ENCODE measurements at regions not wholly inside any gene's neighbourhood (a gene's known extent, or its start where the extent isn't known, plus 50 kb on each side); places are given as distances from the start of the nearest gene placed in this dataset.

DNA sequence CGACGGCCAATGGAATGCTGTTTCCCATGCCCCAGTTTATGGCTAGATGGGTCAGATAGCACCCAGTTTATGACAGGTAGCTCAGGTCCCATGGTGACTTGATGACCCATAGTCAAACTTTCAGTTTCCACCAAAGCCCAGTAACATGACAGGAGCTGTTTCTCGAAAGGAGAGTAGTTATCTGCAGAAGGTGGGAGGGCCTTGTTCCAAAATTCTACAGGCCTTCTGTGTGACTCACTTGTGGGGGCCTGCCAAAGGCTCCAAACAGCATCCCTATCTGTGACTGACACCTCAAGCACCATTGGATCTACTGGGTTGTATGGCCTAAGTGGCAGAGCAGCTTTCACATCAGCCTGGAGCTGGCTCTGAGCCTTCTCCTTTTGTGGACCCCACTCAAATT is 379.7 kb upstream of the MANEA start (continued):
- TF ChIP-seq, protein P1, sequence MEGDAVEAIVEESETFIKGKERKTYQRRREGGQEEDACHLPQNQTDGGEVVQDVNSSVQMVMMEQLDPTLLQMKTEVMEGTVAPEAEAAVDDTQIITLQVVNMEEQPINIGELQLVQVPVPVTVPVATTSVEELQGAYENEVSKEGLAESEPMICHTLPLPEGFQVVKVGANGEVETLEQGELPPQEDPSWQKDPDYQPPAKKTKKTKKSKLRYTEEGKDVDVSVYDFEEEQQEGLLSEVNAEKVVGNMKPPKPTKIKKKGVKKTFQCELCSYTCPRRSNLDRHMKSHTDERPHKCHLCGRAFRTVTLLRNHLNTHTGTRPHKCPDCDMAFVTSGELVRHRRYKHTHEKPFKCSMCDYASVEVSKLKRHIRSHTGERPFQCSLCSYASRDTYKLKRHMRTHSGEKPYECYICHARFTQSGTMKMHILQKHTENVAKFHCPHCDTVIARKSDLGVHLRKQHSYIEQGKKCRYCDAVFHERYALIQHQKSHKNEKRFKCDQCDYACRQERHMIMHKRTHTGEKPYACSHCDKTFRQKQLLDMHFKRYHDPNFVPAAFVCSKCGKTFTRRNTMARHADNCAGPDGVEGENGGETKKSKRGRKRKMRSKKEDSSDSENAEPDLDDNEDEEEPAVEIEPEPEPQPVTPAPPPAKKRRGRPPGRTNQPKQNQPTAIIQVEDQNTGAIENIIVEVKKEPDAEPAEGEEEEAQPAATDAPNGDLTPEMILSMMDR (IDR thresholded peaks at IDR 0.05; ENCODE audit: control extremely low read depth in 1 of 3, insufficient read depth in 1 of 3, low read depth in 1 of 3, low read length in 3 of 3) = no peak
